CD4-positive, alpha-beta T cell (primary cell): ENCODE measurements at regions not wholly inside any gene's neighbourhood (a gene's known extent, or its start where the extent isn't known, plus 50 kb on each side); places are given as distances from the start of the nearest gene placed in this dataset.

Source experiments
- ATAC-seq: fragments of 200-7000 bp; cut with Tn5 transposase; one replicate; pipeline ENCODE4 v1.10.0; 2022; ENCODE audit warnings: mild to moderate bottlenecking; ENCODE audit not compliant: poor library complexity
- CTCF ChIA-PET: fragments of 350-600 bp; sonication (Branson Sonifier 250); formaldehyde crosslinking; loops from one replicate; lab custom pipeline; 2021; ENCODE audit warnings: antibody characterized with exemption, inconsistent platforms; lab: Charles Lee
- POLR2A ChIA-PET: fragments of 350-600 bp; sonication (Branson Sonifier 250); formaldehyde crosslinking; loops from one replicate; lab custom pipeline; 2021; ENCODE audit warnings: antibody characterized with exemption, inconsistent platforms; lab: Charles Lee
- DNase-seq, 14 experiments: peaks; one replicate each; pipeline ENCODE4 v3.0.0-alpha.2; 2013 to 2020; ENCODE audit warnings: mixed read lengths in 2 of 14
- H3K27ac ChIP-seq, 2 donors: one replicate each; pipeline versions ENCODE4 v1.5.1 to v1.7.0; 2013; ENCODE audit warnings: low read length in 2 of 2, low read depth in 1 of 2, mild to moderate bottlenecking in 1 of 2
- H3K27me3 ChIP-seq, 2 experiments: 1 replicate in 1 of 2; 2 replicates in 1 of 2; pipeline versions ENCODE4 v1.6.1 to v1.7.0; 2013; ENCODE audit warnings: low read length in 2 of 2, control low read depth in 1 of 2, mild to moderate bottlenecking in 1 of 2, moderate library complexity in 1 of 2; ENCODE audit not compliant: insufficient read depth in 2 of 2, control insufficient read depth in 1 of 2
- H3K36me3 ChIP-seq: one replicate; pipeline ENCODE4 v1.6.1; 2013; ENCODE audit warnings: low read length, control low read depth; ENCODE audit not compliant: insufficient read depth
- H3K4me1 ChIP-seq: one replicate; pipeline ENCODE4 v1.6.1; 2013; ENCODE audit warnings: low read length, control low read depth; ENCODE audit not compliant: insufficient read depth
- H3K4me3 ChIP-seq: one replicate; pipeline ENCODE4 v1.5.1; 2013; ENCODE audit warnings: mild to moderate bottlenecking, low read length, moderate library complexity
- H3K9me3 ChIP-seq, 2 experiments: 1 replicate in 1 of 2; 2 replicates in 1 of 2; pipeline versions ENCODE4 v1.6.1 to v1.7.0; 2013; ENCODE audit warnings: low read length in 2 of 2, mild to moderate bottlenecking in 2 of 2, control low read depth in 1 of 2, moderate library complexity in 1 of 2; ENCODE audit not compliant: control insufficient read depth in 1 of 2, insufficient read depth in 1 of 2
- H3K27ac Mint-ChIP-seq: one replicate; pipeline ENCODE4 v1.8.0; 2020; ENCODE audit warnings: mixed read lengths
- H3K27me3 Mint-ChIP-seq: one replicate; pipeline ENCODE4 v1.8.0; 2021; ENCODE audit warnings: mixed read lengths
- H3K36me3 Mint-ChIP-seq: one replicate; pipeline ENCODE4 v1.8.0; 2021; ENCODE audit warnings: low read depth, mixed read lengths
- H3K4me1 Mint-ChIP-seq: one replicate; pipeline ENCODE4 v1.8.0; 2021; ENCODE audit warnings: low read depth, mixed read lengths
- H3K4me3 Mint-ChIP-seq: one replicate; pipeline ENCODE4 v1.8.0; 2020; ENCODE audit warnings: mild to moderate bottlenecking, mixed read lengths
- H3K9me3 Mint-ChIP-seq: one replicate; pipeline ENCODE4 v1.8.0; 2020; ENCODE audit warnings: mixed read lengths
- intact Hi-C, 2 experiments: fragments of 100-400 bp; cut with DNase I in 1 of 2; cut with micrococcal nuclease in 1 of 2; formaldehyde crosslinking; loops; one replicate each; pipeline versions ENCODE4 v1.15.1 to v1.9.0; 2023 to 2025; cut with DNase I, micrococcal nuclease
- TF ChIP-seq, protein P1 (sequence below): fragments of 200-600 bp; IDR thresholded peaks from one replicate; pipeline ENCODE4 v1.8.0; 2022; ENCODE audit warnings: antibody characterized with exemption, mild to moderate bottlenecking

GRCh38 chrX:134717698-134718097 is 59.4 kb upstream of the PLAC1 start:
- TF ChIP-seq, protein P1, sequence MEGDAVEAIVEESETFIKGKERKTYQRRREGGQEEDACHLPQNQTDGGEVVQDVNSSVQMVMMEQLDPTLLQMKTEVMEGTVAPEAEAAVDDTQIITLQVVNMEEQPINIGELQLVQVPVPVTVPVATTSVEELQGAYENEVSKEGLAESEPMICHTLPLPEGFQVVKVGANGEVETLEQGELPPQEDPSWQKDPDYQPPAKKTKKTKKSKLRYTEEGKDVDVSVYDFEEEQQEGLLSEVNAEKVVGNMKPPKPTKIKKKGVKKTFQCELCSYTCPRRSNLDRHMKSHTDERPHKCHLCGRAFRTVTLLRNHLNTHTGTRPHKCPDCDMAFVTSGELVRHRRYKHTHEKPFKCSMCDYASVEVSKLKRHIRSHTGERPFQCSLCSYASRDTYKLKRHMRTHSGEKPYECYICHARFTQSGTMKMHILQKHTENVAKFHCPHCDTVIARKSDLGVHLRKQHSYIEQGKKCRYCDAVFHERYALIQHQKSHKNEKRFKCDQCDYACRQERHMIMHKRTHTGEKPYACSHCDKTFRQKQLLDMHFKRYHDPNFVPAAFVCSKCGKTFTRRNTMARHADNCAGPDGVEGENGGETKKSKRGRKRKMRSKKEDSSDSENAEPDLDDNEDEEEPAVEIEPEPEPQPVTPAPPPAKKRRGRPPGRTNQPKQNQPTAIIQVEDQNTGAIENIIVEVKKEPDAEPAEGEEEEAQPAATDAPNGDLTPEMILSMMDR = no peak
- Histone ChIP-seq H3K36me3 (no peaks in the 10 kb centered on the region), H3K27me3 (no peaks in the 10 kb centered on the region), H3K4me3 (no peak overlapping the region), H3K27ac (no peak overlapping the region), H3K4me1 (peaks cover 4% of the 10 kb centered on the region), H3K9me3 (no peaks in the 10 kb centered on the region)
- Mint-ChIP-seq H3K27ac (no peak overlapping the region), H3K4me1 (peaks cover 6% of the 10 kb centered on the region), H3K9me3 (no peaks in the 10 kb centered on the region), H3K36me3 (no peaks in the 10 kb centered on the region), H3K4me3 (no peak overlapping the region), H3K27me3 (no peaks in the 10 kb centered on the region)
- no peak for DNase-seq
- intact Hi-C loops = no loop called here
- ChIA-PET CTCF (no interaction called here), POLR2A (no interaction called here)
- ATAC-seq = no peak

DNA sequence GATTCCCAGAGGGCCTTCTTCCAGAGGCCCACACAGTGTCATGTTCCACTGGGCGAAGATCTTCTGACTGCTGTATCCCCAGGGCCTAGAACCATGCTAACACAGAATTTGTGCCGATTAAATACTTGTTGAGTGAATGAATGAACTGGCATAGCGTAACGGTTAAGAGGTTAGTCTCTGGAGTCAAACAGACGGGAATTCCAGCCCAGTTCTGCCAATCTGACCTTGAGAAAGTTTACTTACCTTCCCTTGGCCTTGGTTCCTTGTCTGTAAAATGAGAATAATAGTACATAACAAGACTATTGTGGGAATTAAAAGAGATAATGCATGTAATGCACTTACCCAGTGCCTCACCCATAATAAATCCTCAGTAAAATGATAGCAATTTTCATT is 58.3 kb upstream of the PLAC1 start:
- DNase-seq (no peak), ATAC-seq (no peak)
- H3K36me3 Mint-ChIP-seq = no peaks in the 10 kb centered on the region
- no peaks in the 10 kb centered on the region for H3K27me3 ChIP-seq
- no peaks in the 10 kb centered on the region for H3K9me3 ChIP-seq
- POLR2A ChIA-PET = no interaction called here
- no peaks in the 10 kb centered on the region for H3K36me3 ChIP-seq
- H3K4me3 ChIP-seq = no peak overlapping the region
- no peaks in the 10 kb centered on the region for H3K9me3 Mint-ChIP-seq
- no peak overlapping the region for H3K27ac Mint-ChIP-seq
- CTCF ChIA-PET = no interaction called here
- H3K4me1 Mint-ChIP-seq = peaks cover 6% of the 10 kb centered on the region
- no peaks in the 10 kb centered on the region for H3K27me3 Mint-ChIP-seq
- H3K4me1 ChIP-seq = peaks cover 4% of the 10 kb centered on the region
- no peak overlapping the region for H3K27ac ChIP-seq
- TF ChIP-seq, protein P1 = no peak
- intact Hi-C loops = no loop called here
- H3K4me3 Mint-ChIP-seq = no peak overlapping the region

DNA sequence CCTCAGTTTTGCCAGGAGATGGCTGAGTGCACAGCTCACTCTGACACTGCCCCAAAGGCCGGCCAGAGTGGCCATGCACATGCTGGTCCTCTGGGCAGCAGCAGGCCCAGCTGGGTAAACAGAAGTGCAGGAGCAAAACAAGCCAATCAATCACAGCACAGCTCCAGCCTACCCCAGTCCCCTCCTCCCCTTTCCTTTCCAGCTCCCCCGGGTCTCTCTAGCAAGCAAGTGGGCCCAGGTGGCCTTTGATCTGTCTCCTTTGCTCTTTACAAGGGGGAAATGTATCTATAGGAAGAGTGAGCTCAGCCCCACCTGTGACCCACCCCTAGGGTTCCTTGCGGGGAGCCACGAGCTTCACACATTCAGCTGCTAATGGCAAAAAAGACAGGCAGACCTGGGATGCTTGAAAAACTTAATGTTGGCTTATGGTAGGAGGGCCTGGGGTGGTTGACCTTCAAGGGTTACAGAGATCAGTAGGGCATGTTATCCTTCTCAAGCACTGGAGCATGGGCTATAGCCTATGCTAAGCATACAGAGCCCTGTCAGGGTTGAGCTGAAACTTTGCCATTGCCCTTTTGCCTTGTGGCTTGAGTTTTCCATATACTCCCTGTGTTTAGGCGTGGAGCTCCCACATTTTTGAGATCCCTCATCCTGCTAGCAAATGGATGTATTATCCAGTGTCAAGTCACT is 57.8 kb upstream of the PLAC1 start:
- Histone ChIP-seq H3K27me3 (no peaks in the 10 kb centered on the region), H3K4me3 (no peak overlapping the region), H3K4me1 (peaks cover 4% of the 10 kb centered on the region), H3K36me3 (no peaks in the 10 kb centered on the region), H3K9me3 (no peaks in the 10 kb centered on the region), H3K27ac (no peak overlapping the region)
- H3K4me1 Mint-ChIP-seq = peaks cover 6% of the 10 kb centered on the region
- TF ChIP-seq, protein P1 = no peak
- DNase-seq = no peak
- H3K9me3 Mint-ChIP-seq = no peaks in the 10 kb centered on the region
- POLR2A ChIA-PET = no interaction called here
- no peak overlapping the region for H3K27ac Mint-ChIP-seq
- intact Hi-C loops = no loop called here
- H3K36me3 Mint-ChIP-seq = no peaks in the 10 kb centered on the region
- H3K27me3 Mint-ChIP-seq = no peaks in the 10 kb centered on the region
- ATAC-seq = no peak
- H3K4me3 Mint-ChIP-seq = no peak overlapping the region
- CTCF ChIA-PET = no interaction called here
